Mammary epithelial cell (primary cell): ENCODE measurements at regions not wholly inside any gene's neighbourhood (a gene's known extent, or its start where the extent isn't known, plus 50 kb on each side); places are given as distances from the start of the nearest gene placed in this dataset.

Experiments used
- CTCF ChIP-seq, 2 donors: IDR thresholded peaks in 1 of 2; conservative IDR thresholded peaks in 1 of 2; 2 replicates each; pipeline ENCODE4 v1.5.1; 2011 to 2012; ENCODE audit warnings: inconsistent platforms in 2 of 2, low read length in 2 of 2, mild to moderate bottlenecking in 2 of 2, control low read depth in 1 of 2, low read depth in 1 of 2; ENCODE audit not compliant: insufficient read depth in 1 of 2; ENCODE audit errors: extremely low read depth in 1 of 2
- EZH2 ChIP-seq: IDR thresholded peaks from 2 replicates; pipeline ENCODE4 v1.6.1; 2012; ENCODE audit warnings: low read length, inconsistent platforms, borderline replicate concordance

GRCh38 chr12:124397399-124397679, 102.4 kb downstream of the RFLNA start:
- TF ChIP-seq CTCF (conservative IDR thresholded peaks at IDR 0.05 in 1 of 2, IDR thresholded peaks at IDR 0.05 in 1 of 2; ENCODE audit: extremely low read depth in 1 of 2, insufficient read depth in 1 of 2, low read depth in 1 of 2, low read length in 2 of 2) (no peak), EZH2 (no peak)
